HG02588 (cell line): ENCODE measurements at regions not wholly inside any gene's neighbourhood (a gene's known extent, or its start where the extent isn't known, plus 50 kb on each side); places are given as distances from the start of the nearest gene placed in this dataset.
"Not testable (repeated sequence)": the region's sequence is repeated elsewhere in the genome, so short reads cannot be mapped to it uniquely, and the experiment has no call there.

Source experiments
- ATAC-seq: cut with Tn5 transposase; IDR thresholded peaks from one replicate; pipeline ENCODE4 v1.9.1; 2021; ENCODE audit warnings: mild to moderate bottlenecking, moderate library complexity; ENCODE audit not compliant: unreplicated experiment

- ATAC-seq: no peak
Observed at GRCh38 chr13:109408591-109409382, 377.6 kb downstream of the IRS2 start.

GRCh38 chr13:109406376-109406992 is 379.9 kb downstream of the IRS2 start:
- ATAC-seq: no peak

- ATAC-seq: no peak
Observed at GRCh38 chr13:109403012-109403421, 383.4 kb downstream of the IRS2 start.

- ATAC-seq: no peak
Observed at GRCh38 chr13:109401891-109402290, 384.5 kb downstream of the IRS2 start.

- no peak for ATAC-seq
Observed at GRCh38 chr13:109401307-109401706, 385.1 kb downstream of the IRS2 start.

- no peak for ATAC-seq
Observed at GRCh38 chr13:109400624-109401257, 385.6 kb downstream of the IRS2 start.

- ATAC-seq: no peak
Observed at GRCh38 chr13:109400209-109400608, 386.2 kb downstream of the IRS2 start.

- not testable (repeated sequence) for ATAC-seq
Observed at GRCh38 chr13:109398071-109398470, 388.3 kb downstream of the IRS2 start.

GRCh38 chr13:109397285-109397684 is 389.1 kb downstream of the IRS2 start:
- ATAC-seq: no peak

GRCh38 chr13:109396266-109396665 is 390.1 kb downstream of the IRS2 start:
- ATAC-seq: no peak

- no peak for ATAC-seq
Observed at GRCh38 chr13:109395014-109395413, 391.4 kb downstream of the IRS2 start.

- no peak for ATAC-seq
Observed at GRCh38 chr13:109394311-109394988, 391.9 kb downstream of the IRS2 start.

- ATAC-seq: no peak
Observed at GRCh38 chr13:109393045-109393444, 393.3 kb downstream of the IRS2 start.

GRCh38 chr13:109390391-109390790 is 396.0 kb downstream of the IRS2 start:
- no peak for ATAC-seq

- ATAC-seq: no peak
Observed at GRCh38 chr13:109389892-109390345, 396.5 kb downstream of the IRS2 start.

GRCh38 chr13:109389456-109389855 is 396.9 kb downstream of the IRS2 start:
- no peak for ATAC-seq

- ATAC-seq: no peak
Observed at GRCh38 chr13:109387471-109387870, 398.9 kb downstream of the IRS2 start.

GRCh38 chr13:109385242-109385560 is 401.2 kb downstream of the IRS2 start:
- ATAC-seq: no peak

- ATAC-seq: no peak
Observed at GRCh38 chr13:109384491-109385241, 401.7 kb downstream of the IRS2 start.

GRCh38 chr13:109383683-109384082 is 402.7 kb downstream of the IRS2 start:
- ATAC-seq: no peak
